ENCODE measurements at regions not wholly inside any gene's neighbourhood (a gene's known extent, or its start where the extent isn't known, plus 50 kb on each side); places are given as distances from the start of the nearest gene placed in this dataset.

GRCh38 chr14:44774396-44774795 is 187.4 kb downstream of the KLHL28 start:
- TF ChIP-seq CTCF (IDR thresholded peaks at IDR 0.05) (no peak), POLR2A (IDR thresholded peaks at IDR 0.05) (no peak)

Data from Peyer's patch (tissue), 4 donors.